Cerebellar nuclear complex (tissue), 1 donor: ENCODE measurements at regions not wholly inside any gene's neighbourhood (a gene's known extent, or its start where the extent isn't known, plus 50 kb on each side); places are given as distances from the start of the nearest gene placed in this dataset.

Experiments
- DNase-seq, 2 experiments: peaks; one replicate each; lab custom pipeline; 2025; lab: John Stamatoyannopoulos, UW

DNA sequence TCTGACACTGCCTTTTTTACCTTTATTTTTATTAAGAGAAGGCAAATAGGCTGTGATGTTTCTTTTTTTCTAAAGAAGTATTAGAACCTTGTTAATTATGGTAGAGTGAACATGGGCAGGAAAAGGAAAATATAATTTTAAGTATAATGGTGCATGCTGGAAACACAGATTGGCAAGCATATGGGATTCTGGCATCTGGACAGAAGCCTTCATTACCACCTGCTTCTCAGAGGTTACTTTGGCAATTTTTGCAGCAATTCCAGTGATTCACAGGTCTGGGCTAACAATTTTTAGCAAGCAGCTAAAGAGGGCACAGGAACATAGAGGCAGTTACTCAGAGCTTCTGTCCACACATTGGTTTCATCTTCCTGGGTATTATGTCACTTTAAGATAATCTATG, 258.3 kb downstream of the DIPK2A start:
- DNase-seq, result no peak

DNA sequence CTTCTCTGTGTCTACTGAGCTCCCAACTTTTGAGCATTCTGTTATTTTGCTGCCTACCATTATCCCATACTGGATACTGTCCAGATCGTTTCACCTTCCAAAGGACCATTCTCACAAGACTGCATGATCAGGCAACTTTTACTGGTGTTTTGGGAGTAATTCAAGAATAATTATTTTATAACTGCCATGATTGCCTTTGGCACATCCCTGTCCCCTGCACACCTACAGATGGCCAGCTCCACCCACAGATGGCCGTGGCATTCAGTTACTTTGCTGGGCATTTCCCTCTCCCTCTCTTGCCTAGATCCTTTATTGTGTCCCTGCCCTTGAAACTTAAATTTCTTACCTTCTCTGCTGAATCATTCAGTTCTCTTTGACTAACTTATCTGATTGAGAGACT, 263.9 kb downstream of the DIPK2A start:
- DNase-seq, result no peak

GRCh38 chr3:144237351-144237750, 265.7 kb downstream of the DIPK2A start:
- no peak for DNase-seq

DNA sequence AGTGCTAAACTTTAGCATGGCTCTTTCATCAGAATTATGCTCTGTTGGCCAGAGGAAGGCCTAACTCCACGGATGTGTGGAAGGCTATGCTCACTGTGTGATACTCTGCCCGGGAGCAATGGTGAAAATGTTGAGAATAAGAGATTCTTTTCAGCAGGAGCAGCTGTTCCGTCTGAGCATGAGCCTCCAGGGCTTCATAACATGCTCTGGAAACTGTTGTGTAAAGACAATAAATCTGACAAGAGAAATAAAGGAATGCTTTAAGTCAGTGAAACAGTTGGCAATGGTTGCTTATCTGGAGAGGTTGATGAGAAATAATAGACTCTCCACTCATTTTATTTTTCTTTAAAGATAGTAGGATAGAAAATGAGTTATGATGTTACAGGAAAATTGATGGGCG, 269.8 kb downstream of the DIPK2A start:
- no peak for DNase-seq

DNA sequence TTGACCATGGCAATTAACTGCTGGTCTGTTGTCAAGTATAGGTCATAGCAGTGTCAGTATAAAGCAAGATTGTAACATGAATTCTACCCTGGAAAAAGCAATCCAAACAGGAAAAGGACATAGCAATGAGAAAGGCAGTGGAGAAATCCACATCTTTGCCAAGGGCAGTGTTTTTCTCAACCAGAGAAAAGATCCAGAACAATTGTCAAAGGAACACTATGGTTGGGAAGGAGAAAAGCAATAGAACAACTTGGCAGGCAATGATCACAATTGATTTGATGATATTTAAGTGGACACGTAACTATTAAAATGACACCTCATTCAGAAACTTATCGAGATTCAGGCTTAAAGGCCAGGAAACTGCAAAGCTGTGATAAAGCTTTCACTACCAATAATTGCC, 271.1 kb downstream of the DIPK2A start:
- no peak for DNase-seq

DNA sequence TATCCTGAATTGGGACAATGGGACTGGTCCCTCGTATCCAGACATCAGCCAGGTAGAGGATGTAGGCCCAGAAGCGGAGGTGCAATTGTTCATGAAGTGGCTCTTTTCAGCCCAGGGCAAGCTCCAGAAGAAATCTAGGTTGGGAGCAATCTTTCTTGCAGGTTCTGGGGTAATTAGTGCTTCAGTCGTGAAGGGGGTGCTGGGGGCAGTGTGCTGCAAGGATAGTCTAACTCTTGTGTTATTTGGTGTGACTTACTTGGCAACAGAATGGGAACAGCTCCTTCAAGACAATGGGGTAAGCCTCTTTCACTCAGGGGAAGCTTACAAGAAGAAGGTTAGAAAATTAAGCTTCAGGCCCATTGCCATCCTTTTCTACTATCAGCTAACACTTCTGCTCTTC, 273.0 kb downstream of the DIPK2A start:
- DNase-seq, result no peak

GRCh38 chr3:144252896-144253295, 281.3 kb downstream of the DIPK2A start:
- DNase-seq, result no peak

DNA sequence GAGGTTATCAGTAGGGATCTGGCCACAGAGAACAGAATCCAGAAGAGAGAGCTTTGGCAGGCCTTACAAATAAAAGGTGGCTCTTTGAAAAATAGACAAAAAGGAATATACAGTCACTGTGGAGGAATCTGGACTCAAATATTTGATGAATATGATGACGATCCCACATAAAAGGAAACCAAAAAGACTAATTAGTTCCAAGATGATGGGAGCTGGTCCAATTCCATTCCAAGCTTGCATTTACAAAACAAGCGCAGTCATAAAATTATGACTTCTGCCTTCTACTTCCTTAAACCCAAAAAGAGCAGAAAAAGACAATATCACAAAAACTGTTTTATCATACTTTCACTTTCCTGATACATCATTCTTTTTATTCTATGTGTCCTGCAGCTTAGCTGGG, 285.8 kb downstream of the DIPK2A start:
- DNase-seq, result no peak

GRCh38 chr3:144259267-144259666, 287.6 kb downstream of the DIPK2A start:
- DNase-seq, result no peak

DNA sequence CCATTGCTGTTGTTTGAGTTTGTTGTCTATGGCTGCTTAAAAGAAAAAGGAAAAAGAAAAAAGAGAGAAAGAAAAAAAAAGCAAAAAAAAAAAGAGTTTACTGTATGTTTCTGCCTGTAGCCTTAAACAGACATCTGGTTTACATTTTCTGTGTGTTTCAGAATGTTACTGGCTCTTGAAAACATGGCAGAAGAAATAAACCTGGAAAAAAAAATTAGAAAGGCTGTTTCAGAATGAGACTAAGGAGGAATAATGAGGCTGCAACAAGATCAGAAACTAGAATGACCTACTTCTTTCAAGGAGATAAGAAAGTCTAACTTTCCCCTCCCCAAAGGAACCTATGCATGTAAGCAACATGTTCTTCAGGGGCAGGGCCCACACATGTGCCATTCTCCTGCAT, 292.1 kb downstream of the DIPK2A start:
- no peak for DNase-seq

- no peak for DNase-seq
Observed at GRCh38 chr3:144264350-144264749, 292.7 kb downstream of the DIPK2A start.

DNA sequence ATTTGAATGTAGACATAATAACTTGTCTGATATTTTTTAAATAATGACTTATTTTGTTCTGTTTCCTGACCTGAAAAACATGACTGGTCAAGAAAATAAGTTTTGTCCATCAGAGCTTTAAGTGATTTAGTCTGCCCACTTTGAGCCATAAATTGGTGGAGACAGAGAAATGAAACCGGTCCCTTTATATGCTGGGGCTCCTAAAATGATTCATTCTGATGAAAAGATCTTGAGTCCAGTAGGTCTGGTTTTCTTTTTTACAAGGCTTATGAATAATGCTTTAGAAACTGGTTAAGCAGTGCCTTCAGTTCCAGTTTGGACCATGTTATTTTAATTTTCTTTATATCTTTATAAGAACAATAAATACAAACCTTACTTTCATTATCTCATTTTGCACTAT, 293.2 kb downstream of the DIPK2A start:
- no peak for DNase-seq

DNA sequence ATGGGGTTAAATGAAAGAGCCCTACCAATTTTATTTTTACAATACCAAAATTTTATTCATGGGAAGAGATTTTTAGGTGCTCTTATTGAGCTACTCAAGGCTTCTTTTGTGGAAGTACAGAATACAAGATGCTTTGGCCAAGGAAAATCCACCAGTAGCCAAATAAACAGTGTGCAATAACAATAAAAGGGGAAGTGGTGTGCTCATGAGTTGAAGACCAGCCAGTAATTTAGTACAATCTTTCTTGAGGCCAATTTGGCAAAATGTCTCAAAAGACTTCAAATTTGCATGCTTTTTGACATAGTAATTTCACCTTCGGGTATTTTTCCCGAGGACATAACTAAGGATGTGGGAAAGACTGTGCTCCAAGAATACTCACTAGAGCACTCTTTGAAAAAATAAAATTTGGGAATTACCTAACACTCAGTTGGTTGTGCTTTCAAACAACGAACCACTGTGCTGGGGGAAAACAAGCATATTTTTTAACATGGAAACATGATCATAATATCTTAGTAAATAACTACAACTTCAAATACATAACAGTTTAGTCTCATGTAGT, 294.0 kb downstream of the DIPK2A start:
- no peak for DNase-seq

DNA sequence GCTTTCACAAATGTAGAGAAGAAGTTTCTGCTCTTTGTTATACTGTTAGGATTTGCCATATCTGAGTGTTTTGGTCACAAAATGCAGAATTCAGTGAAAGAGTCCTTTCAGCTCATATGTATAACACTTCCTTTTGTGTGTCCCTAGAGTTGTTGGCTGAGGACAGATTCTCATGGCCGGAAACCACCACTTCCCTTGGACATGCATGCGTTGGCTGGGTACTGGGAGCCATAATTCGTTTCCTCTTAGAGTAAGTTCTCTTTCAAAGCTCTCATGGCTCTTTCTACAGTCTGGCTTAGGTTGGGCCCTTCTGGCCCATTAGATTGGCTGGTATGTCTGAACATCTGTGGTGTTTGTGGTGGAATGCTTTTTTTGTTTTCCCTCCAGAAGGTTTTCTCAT, 298.5 kb downstream of the DIPK2A start:
- no peak for DNase-seq

- no peak for DNase-seq
Observed at GRCh38 chr3:144272680-144273079, 301.1 kb downstream of the DIPK2A start.

- no peak for DNase-seq
Observed at GRCh38 chr3:144273601-144274000, 302.0 kb downstream of the DIPK2A start.

- DNase-seq, result no peak
Observed at GRCh38 chr3:144275005-144275404, 303.4 kb downstream of the DIPK2A start.

DNA sequence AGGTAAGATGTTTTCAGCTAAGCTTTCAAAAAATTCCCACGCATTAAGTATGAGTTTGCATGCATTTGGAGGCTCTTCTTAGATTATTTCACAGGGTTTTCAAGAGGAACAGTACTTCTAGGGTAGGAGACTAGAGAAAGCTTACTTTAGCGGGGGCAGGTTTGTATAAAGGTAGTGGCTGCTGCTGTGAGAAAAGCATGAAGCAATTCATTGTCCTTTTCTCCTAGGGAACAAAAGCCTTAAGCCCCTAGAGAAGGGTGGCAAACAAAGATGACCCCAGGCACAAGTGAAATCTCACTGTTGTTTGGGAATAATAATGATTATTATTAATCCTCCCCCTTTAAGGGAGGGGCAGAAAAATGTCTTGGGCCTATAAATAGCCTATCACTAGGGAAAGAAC, 310.7 kb downstream of the DIPK2A start:
- no peak for DNase-seq

DNA sequence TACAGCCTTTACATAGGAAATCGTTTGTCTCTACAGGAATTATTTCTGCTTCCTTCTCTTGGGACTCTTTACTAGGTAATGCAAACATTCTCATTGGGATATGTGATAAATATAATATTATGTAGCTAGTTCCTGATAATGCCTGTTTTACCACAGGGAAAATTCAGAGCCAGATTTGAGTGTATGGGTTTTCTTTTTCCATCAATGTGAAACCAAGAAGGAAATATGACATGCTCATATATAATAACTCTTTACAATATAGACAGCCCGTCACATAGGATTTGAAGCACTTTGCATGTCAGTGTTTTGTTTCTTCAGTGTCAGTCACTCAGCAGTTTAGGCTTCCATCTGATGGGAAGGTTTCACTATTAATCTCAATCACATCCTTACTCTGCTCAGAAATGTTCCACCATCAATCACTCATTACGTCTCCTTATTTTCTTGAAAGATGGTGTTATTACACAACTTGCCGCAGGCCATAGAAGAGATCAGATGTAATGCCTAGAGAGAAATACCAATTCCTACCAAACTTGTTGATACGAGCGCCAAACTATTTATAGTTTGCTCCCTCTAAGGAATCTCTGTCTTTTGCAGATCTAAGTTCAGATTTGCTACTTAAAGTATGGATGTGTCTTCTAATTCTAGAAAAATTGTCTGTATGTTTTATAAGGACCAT, 314.8 kb downstream of the DIPK2A start:
- no peak for DNase-seq

GRCh38 chr3:144287001-144287400, 315.4 kb downstream of the DIPK2A start:
- no peak for DNase-seq

- no peak for DNase-seq
Observed at GRCh38 chr3:144289057-144289456, 317.4 kb downstream of the DIPK2A start.

GRCh38 chr3:144294659-144295538, 323.3 kb downstream of the DIPK2A start:
- no peak for DNase-seq

- DNase-seq, result no peak
Observed at GRCh38 chr3:144295613-144296012, 324.0 kb downstream of the DIPK2A start.
